Activated naive CD4-positive, alpha-beta T cell treated with anti-CD3 and anti-CD28 coated beads, Interleukin-2, amount 10 ng/mL, durations not matched to agents 7 days and 5 days (primary cell): ENCODE measurements at regions not wholly inside any gene's neighbourhood (a gene's known extent, or its start where the extent isn't known, plus 50 kb on each side); places are given as distances from the start of the nearest gene placed in this dataset.

Experiments
- CTCF ChIA-PET: fragments of 350-600 bp; sonication (Branson Sonifier 250); formaldehyde crosslinking; loops from one replicate; lab custom pipeline; 2021; ENCODE audit warnings: antibody characterized with exemption; lab: Charles Lee
- DNase-seq: peaks from one replicate; pipeline ENCODE4 v3.0.0-alpha.2; 2020
- H3K27ac Mint-ChIP-seq: one replicate; pipeline ENCODE4 v1.8.0; 2021; ENCODE audit warnings: mild to moderate bottlenecking, moderate library complexity, mixed read lengths
- H3K27me3 Mint-ChIP-seq: one replicate; pipeline ENCODE4 v1.8.0; 2021; ENCODE audit warnings: mild to moderate bottlenecking, mixed read lengths
- H3K36me3 Mint-ChIP-seq: one replicate; pipeline ENCODE4 v1.8.0; 2021; ENCODE audit warnings: mixed read lengths
- H3K4me1 Mint-ChIP-seq: one replicate; pipeline ENCODE4 v1.8.0; 2021; ENCODE audit warnings: mixed read lengths
- H3K4me3 Mint-ChIP-seq: one replicate; pipeline ENCODE4 v1.8.0; 2021; ENCODE audit warnings: mild to moderate bottlenecking, moderate library complexity, mixed read lengths
- H3K9me3 Mint-ChIP-seq: one replicate; pipeline ENCODE4 v1.8.0; 2021; ENCODE audit warnings: mixed read lengths

GRCh38 chr16:49003022-49003421, 278.6 kb downstream of the CBLN1 start:
- Mint-ChIP-seq H3K27me3 (no peaks in the 10 kb centered on the region), H3K27ac (no peak overlapping the region), H3K4me3 (no peak overlapping the region), H3K4me1 (no peaks in the 10 kb centered on the region), H3K9me3 (peaks cover 2% of the 10 kb centered on the region), H3K36me3 (no peaks in the 10 kb centered on the region)
- CTCF ChIA-PET: no interaction called here
- DNase-seq: no peak

DNA sequence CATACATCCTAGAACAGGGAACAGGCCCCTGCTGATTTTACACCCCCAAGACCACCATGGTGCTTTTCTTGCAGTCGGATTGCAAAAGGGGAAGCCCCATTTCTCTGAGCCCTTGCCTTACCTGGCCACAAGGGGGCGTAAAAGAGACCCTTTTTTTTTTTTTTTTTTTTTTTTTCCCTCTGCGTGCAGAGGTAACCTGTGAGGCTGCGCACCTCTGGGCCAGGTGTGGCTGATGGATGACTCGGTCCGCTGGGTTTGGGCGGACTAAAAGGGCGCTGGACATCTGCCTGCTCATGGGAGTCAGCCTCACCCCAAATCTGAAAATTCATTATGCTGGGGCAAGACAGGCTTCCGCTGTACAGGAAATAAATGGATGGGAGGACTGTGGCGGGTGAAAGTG, 281.0 kb downstream of the CBLN1 start:
- Mint-ChIP-seq H3K9me3 (peaks cover 2% of the 10 kb centered on the region), H3K4me3 (no peak overlapping the region), H3K27me3 (no peaks in the 10 kb centered on the region), H3K4me1 (no peaks in the 10 kb centered on the region), H3K36me3 (no peaks in the 10 kb centered on the region), H3K27ac (no peak overlapping the region)
- CTCF ChIA-PET: no interaction called here
- DNase-seq: no peak

- Mint-ChIP-seq H3K27ac (no peak overlapping the region), H3K4me1 (no peaks in the 10 kb centered on the region), H3K36me3 (no peaks in the 10 kb centered on the region), H3K27me3 (no peaks in the 10 kb centered on the region), H3K9me3 (peaks cover 2% of the 10 kb centered on the region), H3K4me3 (no peak overlapping the region)
- CTCF ChIA-PET: interaction anchor here (0.9 kb wide), 1 partner anchor 22 kb away, joined by 3 read pairs; no protein-coding TSS in a partner anchor
- no peak for DNase-seq
Observed at GRCh38 chr16:48999508-48999907, 282.1 kb downstream of the CBLN1 start.

DNA sequence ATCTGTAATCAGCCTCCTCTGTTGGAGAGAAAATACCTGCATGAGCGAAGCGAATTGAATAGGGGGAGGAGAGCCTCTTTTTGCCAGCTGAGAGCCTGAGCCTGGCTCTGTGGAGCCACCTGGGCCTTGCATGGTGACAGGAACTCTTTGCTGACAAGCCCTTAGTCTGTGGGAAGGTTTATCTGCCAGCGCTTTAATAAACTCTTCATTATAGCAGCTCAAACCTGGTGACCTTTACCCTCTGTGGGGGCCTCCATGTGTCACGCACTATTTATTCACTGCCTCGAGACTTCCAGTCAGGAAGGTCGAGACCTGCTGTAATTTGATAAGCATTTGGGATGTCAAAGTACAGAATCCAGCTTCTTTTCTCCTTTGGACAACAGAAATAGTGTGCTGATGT, 282.6 kb downstream of the CBLN1 start:
- CTCF ChIA-PET: interaction anchor here (0.9 kb wide), 1 partner anchor 22 kb away, joined by 3 read pairs; no protein-coding TSS in a partner anchor
- no peak overlapping the region for H3K27ac Mint-ChIP-seq

GRCh38 chr16:48997946-48998345, 283.7 kb downstream of the CBLN1 start:
- no peak overlapping the region for H3K27ac Mint-ChIP-seq
- H3K4me1 Mint-ChIP-seq: no peaks in the 10 kb centered on the region
- CTCF ChIA-PET: no interaction called here

More for the DNA sequence above, 282.6 kb downstream of the CBLN1 start:
- H3K36me3 Mint-ChIP-seq: no peaks in the 10 kb centered on the region
- no peak overlapping the region for H3K4me3 Mint-ChIP-seq
- H3K27me3 Mint-ChIP-seq: no peaks in the 10 kb centered on the region
- no peaks in the 10 kb centered on the region for H3K4me1 Mint-ChIP-seq
- DNase-seq: no peak
- H3K9me3 Mint-ChIP-seq: peaks cover 2% of the 10 kb centered on the region

GRCh38 chr16:48997081-48997615, 284.5 kb downstream of the CBLN1 start:
- Mint-ChIP-seq H3K4me1 (no peaks in the 10 kb centered on the region), H3K36me3 (no peaks in the 10 kb centered on the region), H3K9me3 (peaks cover 2% of the 10 kb centered on the region), H3K27me3 (no peaks in the 10 kb centered on the region), H3K4me3 (no peak overlapping the region), H3K27ac (no peak overlapping the region)
- CTCF ChIA-PET: no interaction called here
- DNase-seq: no peak

More at GRCh38 chr16:48997946-48998345, 283.7 kb downstream of the CBLN1 start:
- Mint-ChIP-seq H3K9me3 (peaks cover 2% of the 10 kb centered on the region), H3K27me3 (no peaks in the 10 kb centered on the region), H3K36me3 (no peaks in the 10 kb centered on the region), H3K4me3 (no peak overlapping the region)
- DNase-seq: no peak

GRCh38 chr16:48978501-48978900, 303.1 kb downstream of the CBLN1 start:
- no peak for DNase-seq
- H3K9me3 Mint-ChIP-seq: peaks cover 7% of the 10 kb centered on the region
- H3K4me3 Mint-ChIP-seq: no peak overlapping the region
- CTCF ChIA-PET: no interaction called here
- H3K27me3 Mint-ChIP-seq: no peaks in the 10 kb centered on the region
- no peaks in the 10 kb centered on the region for H3K36me3 Mint-ChIP-seq
- no peaks in the 10 kb centered on the region for H3K4me1 Mint-ChIP-seq
- H3K27ac Mint-ChIP-seq: no peak overlapping the region

GRCh38 chr16:48972236-48972635, 309.4 kb downstream of the CBLN1 start:
- H3K27me3 Mint-ChIP-seq: no peaks in the 10 kb centered on the region
- no peak overlapping the region for H3K4me3 Mint-ChIP-seq
- no peaks in the 10 kb centered on the region for H3K36me3 Mint-ChIP-seq
- DNase-seq: no peak
- H3K4me1 Mint-ChIP-seq: no peaks in the 10 kb centered on the region
- H3K27ac Mint-ChIP-seq: no peak overlapping the region
- H3K9me3 Mint-ChIP-seq: peaks cover 3% of the 10 kb centered on the region
- CTCF ChIA-PET: no interaction called here

GRCh38 chr16:48971571-48972077, 310.0 kb downstream of the CBLN1 start:
- CTCF ChIA-PET: no interaction called here
- no peaks in the 10 kb centered on the region for H3K27me3 Mint-ChIP-seq
- H3K27ac Mint-ChIP-seq: no peak overlapping the region
- no peaks in the 10 kb centered on the region for H3K4me1 Mint-ChIP-seq
- H3K9me3 Mint-ChIP-seq: peaks cover 3% of the 10 kb centered on the region
- no peak for DNase-seq
- H3K36me3 Mint-ChIP-seq: no peaks in the 10 kb centered on the region
- no peak overlapping the region for H3K4me3 Mint-ChIP-seq

DNA sequence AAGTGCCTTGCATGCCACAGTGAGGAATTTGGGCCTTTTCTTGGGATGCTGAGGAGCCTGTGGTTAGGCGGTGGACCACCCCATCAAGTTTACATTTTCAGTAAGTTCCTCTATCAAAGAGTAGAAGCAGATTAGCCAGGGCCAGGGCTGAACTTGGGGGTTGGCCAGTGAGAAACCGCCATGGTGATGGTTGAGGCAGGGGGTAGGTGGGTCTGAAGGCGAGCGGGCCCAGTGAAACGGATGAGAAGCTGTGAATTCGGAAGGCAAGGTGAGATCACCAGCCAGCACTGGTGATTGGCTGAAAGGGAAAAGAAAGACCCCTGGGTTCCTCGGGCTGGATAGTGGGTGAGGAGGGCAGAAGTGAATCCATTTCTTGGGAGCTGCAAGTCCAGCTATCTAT, 311.4 kb downstream of the CBLN1 start:
- Mint-ChIP-seq H3K4me1 (no peaks in the 10 kb centered on the region), H3K4me3 (no peak overlapping the region), H3K27ac (no peak overlapping the region), H3K27me3 (no peaks in the 10 kb centered on the region), H3K9me3 (peaks cover 3% of the 10 kb centered on the region), H3K36me3 (no peaks in the 10 kb centered on the region)
- no peak for DNase-seq
- CTCF ChIA-PET: no interaction called here

- Mint-ChIP-seq H3K4me3 (no peak overlapping the region), H3K36me3 (no peaks in the 10 kb centered on the region), H3K27ac (no peak overlapping the region), H3K9me3 (peaks cover 3% of the 10 kb centered on the region), H3K27me3 (no peaks in the 10 kb centered on the region), H3K4me1 (no peaks in the 10 kb centered on the region)
- DNase-seq: no peak
- CTCF ChIA-PET: no interaction called here
Observed at GRCh38 chr16:48969611-48970010, 312.0 kb downstream of the CBLN1 start.

- Mint-ChIP-seq H3K36me3 (no peaks in the 10 kb centered on the region), H3K9me3 (peaks cover 3% of the 10 kb centered on the region), H3K27ac (no peak overlapping the region), H3K27me3 (no peaks in the 10 kb centered on the region), H3K4me1 (no peaks in the 10 kb centered on the region), H3K4me3 (no peak overlapping the region)
- DNase-seq: no peak
- CTCF ChIA-PET: no interaction called here
Observed at GRCh38 chr16:48965386-48965785, 316.3 kb downstream of the CBLN1 start.

DNA sequence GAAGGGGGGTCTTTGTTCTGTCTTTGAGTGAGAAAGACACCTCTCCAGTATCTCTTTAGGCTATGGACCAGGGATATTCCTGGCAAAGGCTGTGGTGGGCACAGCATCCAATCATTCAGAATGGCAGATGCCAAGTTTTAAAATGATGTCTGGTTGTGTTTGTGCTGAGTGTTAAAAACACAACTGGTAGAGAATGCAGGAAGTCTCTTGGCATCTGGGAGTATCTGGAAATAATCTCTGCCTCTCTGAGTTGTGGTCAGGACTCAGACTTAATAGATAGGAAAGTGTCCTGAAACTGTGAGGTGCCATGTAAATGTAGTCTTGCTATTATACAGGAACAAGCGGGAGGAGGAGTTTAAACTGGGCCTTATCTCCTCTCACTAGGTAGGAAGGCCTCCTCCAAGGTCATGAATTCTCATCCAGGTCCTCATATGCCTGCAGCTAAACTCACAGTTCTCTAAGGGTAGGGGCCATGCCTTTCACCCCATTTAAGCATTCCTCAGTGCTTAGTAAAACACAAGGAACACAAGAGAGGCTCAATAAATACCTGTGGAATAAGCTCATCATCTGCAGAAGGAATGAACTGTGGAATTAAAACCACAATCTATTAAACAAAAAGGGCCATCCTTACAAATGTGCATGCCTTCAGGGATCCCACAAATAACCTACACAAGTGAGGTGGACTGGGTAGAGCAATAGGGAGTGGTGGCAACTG, 317.6 kb downstream of the CBLN1 start:
- no peaks in the 10 kb centered on the region for H3K36me3 Mint-ChIP-seq
- CTCF ChIA-PET: no interaction called here
- no peak overlapping the region for H3K27ac Mint-ChIP-seq
- no peak for DNase-seq
- H3K9me3 Mint-ChIP-seq: peaks cover 5% of the 10 kb centered on the region
- no peak overlapping the region for H3K4me3 Mint-ChIP-seq
- H3K27me3 Mint-ChIP-seq: no peaks in the 10 kb centered on the region
- H3K4me1 Mint-ChIP-seq: no peaks in the 10 kb centered on the region

DNA sequence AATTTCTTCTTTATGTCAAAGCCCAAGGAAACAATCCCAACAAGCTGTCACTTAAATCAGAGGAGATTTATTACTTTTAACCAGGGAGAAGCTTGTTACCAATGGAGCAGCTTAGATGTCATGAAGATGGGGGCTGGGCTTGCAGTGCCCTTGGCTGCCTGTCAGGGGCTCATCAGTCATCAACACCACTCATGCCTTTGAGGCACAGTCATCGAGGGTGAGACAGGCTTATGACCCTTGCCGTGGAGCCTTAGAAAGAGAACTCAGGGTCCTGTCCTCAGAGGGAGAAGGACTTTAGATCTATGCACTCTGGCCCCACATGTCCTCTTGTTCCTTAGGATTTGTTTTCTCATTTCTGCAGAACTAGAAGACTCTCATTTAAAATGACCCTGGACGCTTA, 318.3 kb downstream of the CBLN1 start:
- H3K4me3 Mint-ChIP-seq: no peak overlapping the region
- H3K4me1 Mint-ChIP-seq: no peaks in the 10 kb centered on the region
- no peaks in the 10 kb centered on the region for H3K36me3 Mint-ChIP-seq
- H3K27me3 Mint-ChIP-seq: no peaks in the 10 kb centered on the region
- CTCF ChIA-PET: no interaction called here
- no peak overlapping the region for H3K27ac Mint-ChIP-seq
- no peak for DNase-seq
- peaks cover 5% of the 10 kb centered on the region for H3K9me3 Mint-ChIP-seq

DNA sequence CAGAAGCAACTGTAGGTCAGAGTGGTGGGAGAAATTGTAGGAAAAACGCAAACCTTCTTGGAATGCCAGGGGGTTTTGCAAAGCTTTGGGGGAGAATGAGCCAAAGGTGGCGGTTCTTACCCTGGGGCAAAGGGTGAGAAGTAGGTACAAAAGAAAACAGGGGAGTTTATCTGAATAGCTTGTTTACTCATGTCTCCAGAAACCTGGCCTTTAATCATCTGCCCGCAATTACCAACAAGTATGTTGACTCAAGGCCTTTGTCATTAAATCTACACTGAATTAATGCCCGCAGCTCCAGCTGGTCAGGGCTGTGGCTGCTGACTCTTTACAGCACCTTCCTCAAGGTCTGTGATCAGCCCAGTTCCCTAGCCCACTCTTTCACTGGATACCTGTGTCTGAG, 320.1 kb downstream of the CBLN1 start:
- CTCF ChIA-PET: no interaction called here
- Mint-ChIP-seq H3K4me1 (no peaks in the 10 kb centered on the region), H3K27ac (no peak overlapping the region), H3K36me3 (no peaks in the 10 kb centered on the region), H3K27me3 (no peaks in the 10 kb centered on the region), H3K9me3 (peaks cover 2% of the 10 kb centered on the region), H3K4me3 (no peak overlapping the region)
- DNase-seq: no peak
